Peyer's patch (tissue), 4 donors: ENCODE measurements at regions not wholly inside any gene's neighbourhood (a gene's known extent, or its start where the extent isn't known, plus 50 kb on each side); places are given as distances from the start of the nearest gene placed in this dataset.

Experiments used
- CTCF ChIP-seq, 6 experiments: fragments of 450-650 bp in 4 of 6; fragments of 200-600 bp in 2 of 6; sonication (generic) in 1 of 6; IDR thresholded peaks; one replicate each; pipeline ENCODE4 v1.5.1; 2017 to 2019; ENCODE audit warnings: antibody characterized with exemption in 6 of 6, mild to moderate bottlenecking in 3 of 6, moderate library complexity in 1 of 6
- POLR2A ChIP-seq, 2 donors: fragments of 450-650 bp; IDR thresholded peaks; one replicate each; pipeline ENCODE4 v1.5.1; 2017; ENCODE audit warnings: antibody characterized with exemption in 2 of 2, mild to moderate bottlenecking in 2 of 2, moderate library complexity in 2 of 2

- TF ChIP-seq CTCF (IDR thresholded peaks at IDR 0.05) = no peak
- no peak for TF ChIP-seq POLR2A (IDR thresholded peaks at IDR 0.05)
Measured at GRCh38 chr11:119560291-119560690, 137.3 kb upstream of the THY1 start.
